Esophagus squamous epithelium (tissue), 4 donors: ENCODE measurements at regions not wholly inside any gene's neighbourhood (a gene's known extent, or its start where the extent isn't known, plus 50 kb on each side); places are given as distances from the start of the nearest gene placed in this dataset.

ENCODE experiments used
- CTCF ChIP-seq, 6 experiments: fragments of 450-650 bp in 4 of 6; fragments of 200-600 bp in 2 of 6; sonication (generic) in 2 of 6; IDR thresholded peaks; one replicate each; pipeline ENCODE4 v1.5.1; 2016 to 2019; ENCODE audit warnings: antibody characterized with exemption in 6 of 6, mild to moderate bottlenecking in 4 of 6, moderate library complexity in 4 of 6
- POLR2A ChIP-seq, 4 donors: fragments of 450-650 bp; IDR thresholded peaks; one replicate each; pipeline ENCODE4 v1.6.1; 2017; ENCODE audit warnings: antibody characterized with exemption in 4 of 4, mild to moderate bottlenecking in 4 of 4, moderate library complexity in 3 of 4

- TF ChIP-seq CTCF (IDR thresholded peaks at IDR 0.05) (no peak), POLR2A (IDR thresholded peaks at IDR 0.05) (no peak)
Measured at GRCh38 chr18:6498289-6498856, 83.7 kb upstream of the L3MBTL4 start.
